HG03342 (cell line): ENCODE measurements at regions not wholly inside any gene's neighbourhood (a gene's known extent, or its start where the extent isn't known, plus 50 kb on each side); places are given as distances from the start of the nearest gene placed in this dataset.
"Not testable (repeated sequence)": the region's sequence is repeated elsewhere in the genome, so short reads cannot be mapped to it uniquely, and the experiment has no call there.

Experiments used
- ATAC-seq: cut with Tn5 transposase; IDR thresholded peaks from one replicate; pipeline ENCODE4 v1.9.1; 2021; ENCODE audit warnings: mild to moderate bottlenecking, moderate library complexity; ENCODE audit not compliant: unreplicated experiment

- ATAC-seq: no peak
These were observed 142.9 kb upstream of the PFKP start for GRCh38 chr10:2924431-2924830.

- ATAC-seq: no peak
These were observed 145.2 kb upstream of the PFKP start for GRCh38 chr10:2921956-2922680.

- ATAC-seq: no peak
These were observed 146.7 kb upstream of the PFKP start for GRCh38 chr10:2920637-2921036.

- no peak for ATAC-seq
These were observed 147.2 kb upstream of the PFKP start for GRCh38 chr10:2920168-2920567.

- ATAC-seq: no peak
These were observed 148.3 kb upstream of the PFKP start for GRCh38 chr10:2919016-2919415.

- ATAC-seq: no peak
These were observed 148.9 kb upstream of the PFKP start for GRCh38 chr10:2918489-2918888.

GRCh38 chr10:2917926-2918325 is 149.4 kb upstream of the PFKP start:
- no peak for ATAC-seq

GRCh38 chr10:2915412-2915811 is 151.9 kb upstream of the PFKP start:
- no peak for ATAC-seq

- no peak for ATAC-seq
These were observed 152.6 kb upstream of the PFKP start for GRCh38 chr10:2914741-2915140.

GRCh38 chr10:2913474-2913873 is 153.9 kb upstream of the PFKP start:
- ATAC-seq: no peak

GRCh38 chr10:2910656-2911055 is 156.7 kb upstream of the PFKP start:
- ATAC-seq: no peak

- no peak for ATAC-seq
These were observed 157.4 kb upstream of the PFKP start for GRCh38 chr10:2909921-2910320.

- no peak for ATAC-seq
These were observed 158.3 kb upstream of the PFKP start for GRCh38 chr10:2908851-2909630.

GRCh38 chr10:2906974-2907373 is 160.4 kb upstream of the PFKP start:
- ATAC-seq: no peak

GRCh38 chr10:2905851-2906250 is 161.5 kb upstream of the PFKP start:
- ATAC-seq: no peak

- ATAC-seq: no peak
These were observed 166.8 kb upstream of the PFKP start for GRCh38 chr10:2900530-2900929.

GRCh38 chr10:2899246-2899951 is 167.9 kb upstream of the PFKP start:
- no peak for ATAC-seq

- no peak for ATAC-seq
These were observed 168.9 kb upstream of the PFKP start for GRCh38 chr10:2898509-2898860.

GRCh38 chr10:2897619-2898508 is 169.5 kb upstream of the PFKP start:
- ATAC-seq: no peak

- not testable (repeated sequence) for ATAC-seq
These were observed 171.0 kb upstream of the PFKP start for GRCh38 chr10:2896334-2896733.
